Activated T-helper 1 cell treated with anti-CD3 and anti-CD28 coated beads, Interleukin-12 subunit alpha, Interleukin-12 subunit beta, Interleukin-2, Interleukin-4 antibody, amounts not matched to agents 30 ng/mL and 10 ng/mL and 1 ng/mL, durations not matched to agents 14 hours and 24 hours and 36 hours (primary cell): ENCODE measurements at regions not wholly inside any gene's neighbourhood (a gene's known extent, or its start where the extent isn't known, plus 50 kb on each side); places are given as distances from the start of the nearest gene placed in this dataset.

Experiments
- DNase-seq: peaks from one replicate; pipeline ENCODE4 v3.0.0; 2021; ENCODE audit warnings: low spot score
- H3K27ac Mint-ChIP-seq: one replicate; pipeline ENCODE4 v1.8.0; 2021; ENCODE audit warnings: mild to moderate bottlenecking, mixed read lengths
- H3K27me3 Mint-ChIP-seq: one replicate; pipeline ENCODE4 v1.8.0; 2022; ENCODE audit warnings: mild to moderate bottlenecking, moderate library complexity, mixed read lengths; ENCODE audit not compliant: insufficient read depth
- H3K36me3 Mint-ChIP-seq: one replicate; pipeline ENCODE4 v1.8.0; 2021; ENCODE audit warnings: low read depth, mixed read lengths
- H3K4me1 Mint-ChIP-seq: one replicate; pipeline ENCODE4 v1.8.0; 2021; ENCODE audit warnings: low read depth, mixed read lengths
- H3K4me3 Mint-ChIP-seq: one replicate; pipeline ENCODE4 v1.8.0; 2021; ENCODE audit warnings: mild to moderate bottlenecking, moderate library complexity, mixed read lengths
- H3K9me3 Mint-ChIP-seq: one replicate; pipeline ENCODE4 v1.8.0; 2021; ENCODE audit warnings: mixed read lengths
- intact Hi-C: fragments of 100-400 bp; cut with micrococcal nuclease; formaldehyde crosslinking; loops from one replicate; pipeline ENCODE4 v1.15.1; 2024

- intact Hi-C loops: loop anchor here (1.0 to 10.0 kb wide), 20 partner anchors 18 to 1062 kb away; partner anchors contain the start of genes FYB1, PRKAA1, PTGER4 and RPL37
- peaks cover 30% of the 10 kb centered on the region for H3K9me3 Mint-ChIP-seq
- no peak for DNase-seq
- H3K4me3 Mint-ChIP-seq: peak overlapping the region; percentile 17
- H3K27ac Mint-ChIP-seq: peak overlapping the region; percentile 93
- peaks cover 78% of the 10 kb centered on the region for H3K4me1 Mint-ChIP-seq
- H3K36me3 Mint-ChIP-seq: peaks cover 22% of the 10 kb centered on the region
- H3K27me3 Mint-ChIP-seq: no peaks in the 10 kb centered on the region
Observed at GRCh38 chr5:40276426-40277102, 403.2 kb upstream of the PTGER4 start.

- H3K36me3 Mint-ChIP-seq: peaks cover 17% of the 10 kb centered on the region
- H3K4me3 Mint-ChIP-seq: no peak overlapping the region
- no peak overlapping the region for H3K27ac Mint-ChIP-seq
- H3K9me3 Mint-ChIP-seq: peaks cover 30% of the 10 kb centered on the region
- no peak for DNase-seq
- intact Hi-C loops: loop anchor here (10.0 kb wide), 1 partner anchor 1060 kb away; the partner anchor contains the start of gene FYB1
- H3K4me1 Mint-ChIP-seq: peaks cover 83% of the 10 kb centered on the region
- no peaks in the 10 kb centered on the region for H3K27me3 Mint-ChIP-seq
Observed at GRCh38 chr5:40274568-40274967, 405.1 kb upstream of the PTGER4 start.

DNA sequence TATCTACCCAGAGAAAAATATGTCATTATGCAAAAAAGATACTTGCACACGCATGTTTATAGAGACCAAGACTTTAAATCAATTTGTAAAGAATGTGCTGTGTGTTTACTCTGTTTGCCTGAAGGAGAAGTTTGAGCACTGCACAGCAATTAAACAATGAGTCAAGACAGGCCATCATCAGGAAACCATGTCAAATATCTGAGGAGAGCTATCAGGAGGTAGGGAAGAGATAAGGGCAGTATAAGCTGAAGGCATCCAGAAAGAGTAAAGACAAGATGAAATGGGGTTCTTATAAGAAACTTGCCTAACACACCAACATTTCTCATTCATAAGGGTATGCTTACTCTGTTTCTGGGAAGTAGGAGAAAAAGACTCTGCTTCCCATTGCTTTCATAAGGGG, 405.8 kb upstream of the PTGER4 start:
- no peak overlapping the region for H3K4me3 Mint-ChIP-seq
- H3K36me3 Mint-ChIP-seq: peaks cover 17% of the 10 kb centered on the region
- peaks cover 30% of the 10 kb centered on the region for H3K9me3 Mint-ChIP-seq
- no peak for DNase-seq
- peaks cover 76% of the 10 kb centered on the region for H3K4me1 Mint-ChIP-seq
- H3K27ac Mint-ChIP-seq: no peak overlapping the region
- intact Hi-C loops: loop anchor here (10.0 kb wide), 1 partner anchor 1059 kb away; the partner anchor contains the start of gene FYB1
- no peaks in the 10 kb centered on the region for H3K27me3 Mint-ChIP-seq

DNA sequence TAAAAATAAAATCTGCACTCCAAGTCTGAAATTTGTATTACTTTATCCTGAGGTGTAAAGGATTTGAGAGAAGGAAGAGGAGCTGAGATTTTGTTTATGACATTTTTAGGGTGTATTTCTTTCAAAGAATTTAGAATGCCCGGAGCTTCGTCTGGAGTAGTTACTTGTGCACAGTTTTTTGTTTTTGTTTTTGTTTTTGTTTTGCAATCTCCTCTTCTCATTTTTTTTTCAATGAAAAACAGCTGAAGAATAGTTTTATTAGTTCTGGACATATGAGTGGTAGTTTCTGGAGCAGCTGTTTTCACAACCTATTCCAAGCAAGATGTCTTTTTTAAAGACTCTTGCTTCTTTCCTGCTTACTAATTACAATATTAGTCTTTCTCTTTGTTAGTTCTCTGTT, 408.2 kb upstream of the PTGER4 start:
- H3K36me3 Mint-ChIP-seq: peaks cover 15% of the 10 kb centered on the region
- intact Hi-C loops: loop anchor here (10.0 kb wide), 1 partner anchor 1057 kb away; the partner anchor contains the start of gene FYB1

DNA sequence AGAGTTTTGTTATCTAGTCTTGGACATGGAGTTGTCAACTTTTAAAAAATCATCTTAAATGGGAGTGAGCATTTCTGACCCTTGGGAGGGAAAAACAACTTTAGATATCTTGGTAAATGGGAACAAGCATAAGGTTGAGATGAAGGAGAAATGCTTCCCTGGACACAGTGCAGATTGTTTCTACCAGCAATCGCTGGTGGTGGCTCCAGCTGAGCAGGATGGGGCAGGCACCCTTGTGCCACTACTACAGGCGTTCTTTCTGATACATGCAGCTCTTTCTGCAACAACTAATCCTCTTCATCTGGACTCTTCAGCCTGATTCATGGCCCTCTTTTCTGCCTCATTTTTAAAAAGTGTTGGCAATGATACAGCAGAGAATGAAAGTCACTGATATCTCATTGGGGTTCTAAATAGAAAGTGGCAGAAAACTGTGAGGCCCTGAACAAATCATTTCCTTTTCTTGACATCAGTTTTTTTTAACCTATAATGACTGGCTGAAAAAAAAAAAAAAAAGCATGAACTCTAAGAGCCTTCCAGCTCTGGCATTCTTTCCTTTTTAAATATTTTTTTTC, 409.4 kb upstream of the PTGER4 start:
- Mint-ChIP-seq H3K4me3 (no peak overlapping the region), H3K4me1 (peaks cover 41% of the 10 kb centered on the region), H3K36me3 (peaks cover 13% of the 10 kb centered on the region), H3K9me3 (peaks cover 24% of the 10 kb centered on the region), H3K27ac (peak overlapping the region; percentile 37), H3K27me3 (no peaks in the 10 kb centered on the region)
- intact Hi-C loops: loop anchor here (1.0 to 10.0 kb wide), 2 partner anchors 12 to 1056 kb away; partner anchors contain the start of gene FYB1
- no peak for DNase-seq

More for the DNA sequence above, 408.2 kb upstream of the PTGER4 start:
- no peak for DNase-seq
- H3K9me3 Mint-ChIP-seq: peaks cover 24% of the 10 kb centered on the region
- no peaks in the 10 kb centered on the region for H3K27me3 Mint-ChIP-seq
- no peak overlapping the region for H3K27ac Mint-ChIP-seq
- peaks cover 52% of the 10 kb centered on the region for H3K4me1 Mint-ChIP-seq
- no peak overlapping the region for H3K4me3 Mint-ChIP-seq

GRCh38 chr5:40268088-40268487, 411.6 kb upstream of the PTGER4 start:
- no peak overlapping the region for H3K27ac Mint-ChIP-seq
- H3K9me3 Mint-ChIP-seq: peaks cover 17% of the 10 kb centered on the region
- H3K4me1 Mint-ChIP-seq: peaks cover 23% of the 10 kb centered on the region
- intact Hi-C loops: no loop called here
- H3K4me3 Mint-ChIP-seq: no peak overlapping the region
- H3K27me3 Mint-ChIP-seq: no peaks in the 10 kb centered on the region
- H3K36me3 Mint-ChIP-seq: peaks cover 10% of the 10 kb centered on the region
- DNase-seq: no peak

DNA sequence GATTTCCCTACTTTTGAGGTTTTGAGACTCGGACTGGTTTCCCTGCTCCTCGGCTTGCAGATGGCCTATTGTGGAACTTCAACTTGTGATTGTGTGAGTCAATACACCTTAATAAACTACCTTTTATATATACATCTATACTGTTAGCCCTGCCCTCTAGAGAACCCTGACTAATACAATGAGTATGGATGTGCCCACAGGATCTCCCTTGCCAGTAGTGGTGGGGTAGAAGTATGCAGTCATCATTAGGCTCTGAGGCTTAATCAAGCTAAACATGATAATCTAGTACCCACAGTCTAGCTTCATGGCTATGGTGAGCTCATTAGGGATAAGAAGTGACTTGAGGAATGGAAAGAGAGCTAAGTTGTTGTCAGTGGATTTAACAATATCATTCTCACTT, 412.8 kb upstream of the PTGER4 start:
- H3K9me3 Mint-ChIP-seq: peaks cover 15% of the 10 kb centered on the region
- no peak for DNase-seq
- peaks cover 5% of the 10 kb centered on the region for H3K36me3 Mint-ChIP-seq
- no peak overlapping the region for H3K4me3 Mint-ChIP-seq
- intact Hi-C loops: no loop called here
- H3K4me1 Mint-ChIP-seq: peaks cover 19% of the 10 kb centered on the region
- H3K27me3 Mint-ChIP-seq: peaks cover 3% of the 10 kb centered on the region
- no peak overlapping the region for H3K27ac Mint-ChIP-seq

DNA sequence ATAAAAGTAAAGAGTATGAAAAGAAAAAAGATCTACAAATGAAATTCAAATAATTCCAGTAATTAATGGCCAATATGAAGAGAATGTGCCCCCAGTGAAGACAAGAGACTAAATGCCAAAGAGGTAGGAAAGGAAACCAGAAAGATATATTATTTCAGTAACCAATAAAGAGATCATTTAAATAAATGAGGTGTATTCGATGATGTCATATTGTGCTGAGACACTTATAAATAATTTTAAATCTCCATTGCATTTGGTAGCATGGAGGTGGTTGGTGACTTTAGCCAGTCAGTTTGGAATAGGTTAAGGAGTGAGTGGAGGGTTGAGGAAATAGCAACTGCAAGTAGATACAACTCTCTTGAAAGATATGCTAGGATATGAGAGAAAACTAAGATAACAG, 417.7 kb upstream of the PTGER4 start:
- intact Hi-C loops: no loop called here

GRCh38 chr5:40260361-40260760, 419.4 kb upstream of the PTGER4 start:
- no peak for DNase-seq
- peaks cover 12% of the 10 kb centered on the region for H3K4me1 Mint-ChIP-seq
- no peak overlapping the region for H3K27ac Mint-ChIP-seq

More for the DNA sequence above, 417.7 kb upstream of the PTGER4 start:
- DNase-seq: no peak
- Mint-ChIP-seq H3K9me3 (peaks cover 12% of the 10 kb centered on the region), H3K4me1 (peaks cover 12% of the 10 kb centered on the region), H3K27me3 (peaks cover 3% of the 10 kb centered on the region), H3K4me3 (no peak overlapping the region), H3K27ac (no peak overlapping the region), H3K36me3 (peaks cover 6% of the 10 kb centered on the region)

GRCh38 chr5:40258222-40258621, 421.5 kb upstream of the PTGER4 start:
- Mint-ChIP-seq H3K4me1 (peaks cover 21% of the 10 kb centered on the region), H3K27ac (peak overlapping the region; percentile 83), H3K9me3 (peaks cover 30% of the 10 kb centered on the region), H3K36me3 (peaks cover 10% of the 10 kb centered on the region), H3K4me3 (peak overlapping the region; percentile 38), H3K27me3 (peaks cover 3% of the 10 kb centered on the region)
- DNase-seq: no peak
- intact Hi-C loops: loop anchor here (1.0 kb wide), 4 partner anchors 12 to 430 kb away; no protein-coding TSS in a partner anchor

More at GRCh38 chr5:40260361-40260760, 419.4 kb upstream of the PTGER4 start:
- peaks cover 15% of the 10 kb centered on the region for H3K9me3 Mint-ChIP-seq
- no peak overlapping the region for H3K4me3 Mint-ChIP-seq
- intact Hi-C loops: no loop called here
- peaks cover 3% of the 10 kb centered on the region for H3K27me3 Mint-ChIP-seq
- H3K36me3 Mint-ChIP-seq: peaks cover 6% of the 10 kb centered on the region

GRCh38 chr5:40240671-40241070, 439.0 kb upstream of the PTGER4 start:
- intact Hi-C loops: loop anchor here (1.0 to 5.0 kb wide), 2 partner anchors 16 to 37 kb away; no protein-coding TSS in a partner anchor
- H3K27me3 Mint-ChIP-seq: no peaks in the 10 kb centered on the region
- peaks cover 37% of the 10 kb centered on the region for H3K9me3 Mint-ChIP-seq
- peaks cover 18% of the 10 kb centered on the region for H3K4me1 Mint-ChIP-seq
- peaks cover 16% of the 10 kb centered on the region for H3K36me3 Mint-ChIP-seq
- H3K4me3 Mint-ChIP-seq: no peak overlapping the region
- DNase-seq: no peak
- H3K27ac Mint-ChIP-seq: no peak overlapping the region

DNA sequence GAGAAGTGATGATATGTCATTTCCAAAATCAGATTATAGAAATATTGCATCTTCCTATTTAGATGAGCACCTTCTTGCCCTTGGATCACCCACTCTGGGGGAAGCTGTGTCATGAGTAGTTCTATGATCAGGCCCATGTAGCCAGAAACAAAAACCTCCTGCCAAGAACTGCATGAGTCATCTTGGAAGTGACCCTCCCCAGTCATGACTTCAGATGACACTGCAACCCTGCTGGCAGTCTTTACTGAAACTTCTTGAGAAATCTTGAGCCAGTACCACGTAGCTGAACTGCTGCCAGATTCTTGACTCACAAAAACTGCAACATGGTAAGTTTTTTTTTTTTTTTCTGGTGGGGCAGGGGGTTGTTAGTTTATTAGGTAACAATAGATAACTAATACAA, 439.6 kb upstream of the PTGER4 start:
- H3K27me3 Mint-ChIP-seq: no peaks in the 10 kb centered on the region
- H3K4me3 Mint-ChIP-seq: no peak overlapping the region
- intact Hi-C loops: loop anchor here (1.0 to 5.0 kb wide), 2 partner anchors 16 to 37 kb away; no protein-coding TSS in a partner anchor
- H3K36me3 Mint-ChIP-seq: peaks cover 16% of the 10 kb centered on the region
- peaks cover 22% of the 10 kb centered on the region for H3K4me1 Mint-ChIP-seq
- H3K9me3 Mint-ChIP-seq: peaks cover 41% of the 10 kb centered on the region
- no peak overlapping the region for H3K27ac Mint-ChIP-seq
- no peak for DNase-seq
